Hepatocyte (in vitro differentiated cells): ENCODE measurements at regions not wholly inside any gene's neighbourhood (a gene's known extent, or its start where the extent isn't known, plus 50 kb on each side); places are given as distances from the start of the nearest gene placed in this dataset.
A peak's percentile ranks its signal among the peaks of the same experiment; 100 is the strongest.

Experiments used
- DNase-seq: peaks from one replicate; pipeline ENCODE4 v3.0.0-alpha.2; 2016; ENCODE audit warnings: low spot score
- H2AFZ ChIP-seq: fragments of 200-600 bp; sonication (generic); 2 replicates; pipeline ENCODE4 v1.6.0; 2016; ENCODE audit warnings: antibody characterized with exemption, mild to moderate bottlenecking
- H3K27ac ChIP-seq: fragments of 200-600 bp; sonication (generic); 2 replicates; pipeline ENCODE4 v1.5.1; 2016; ENCODE audit warnings: mild to moderate bottlenecking
- H3K27me3 ChIP-seq: fragments of 200-600 bp; sonication (generic); 2 replicates; pipeline ENCODE4 v1.6.1; 2016
- H3K36me3 ChIP-seq: fragments of 200-600 bp; sonication (generic); replicated peaks from 2 replicates; pipeline ENCODE4 v1.5.1; 2016; ENCODE audit warnings: low read depth; ENCODE audit not compliant: insufficient read depth
- H3K4me1 ChIP-seq: fragments of 200-600 bp; sonication (generic); 2 replicates; pipeline ENCODE4 v1.5.1; 2016; ENCODE audit warnings: mild to moderate bottlenecking, moderate library complexity; ENCODE audit not compliant: insufficient read depth
- H3K4me2 ChIP-seq: fragments of 200-600 bp; sonication (generic); 2 replicates; pipeline ENCODE4 v1.6.0; 2016
- H3K4me3 ChIP-seq: fragments of 200-600 bp; sonication (generic); 2 replicates; pipeline ENCODE4 v1.5.1; 2016; ENCODE audit warnings: mild to moderate bottlenecking
- H3K79me2 ChIP-seq: fragments of 200-600 bp; sonication (generic); 2 replicates; pipeline ENCODE4 v1.6.0; 2017; ENCODE audit warnings: mild to moderate bottlenecking
- H3K9me2 ChIP-seq: fragments of 200-600 bp; sonication (generic); replicated peaks from 2 replicates; pipeline ENCODE4 v1.6.0; 2017; ENCODE audit warnings: mild to moderate bottlenecking; ENCODE audit not compliant: insufficient read depth
- H3K9me3 ChIP-seq: fragments of 200-600 bp; sonication (generic); 2 replicates; pipeline ENCODE4 v1.5.1; 2016; ENCODE audit warnings: low read depth, mild to moderate bottlenecking
- H4K20me1 ChIP-seq: fragments of 200-600 bp; sonication (generic); 2 replicates; pipeline ENCODE4 v1.6.0; 2016; ENCODE audit warnings: mild to moderate bottlenecking; ENCODE audit not compliant: insufficient read depth, poor library complexity, severe bottlenecking
- CTCF ChIP-seq: fragments of 200-600 bp; sonication (generic); IDR thresholded peaks from 2 replicates; pipeline ENCODE4 v1.5.1; 2016; ENCODE audit warnings: antibody characterized with exemption, mild to moderate bottlenecking; ENCODE audit not compliant: poor library complexity
- EZH2 ChIP-seq: fragments of 200-600 bp; sonication (generic); IDR thresholded peaks from 2 replicates; pipeline ENCODE4 v1.6.1; 2016; ENCODE audit warnings: antibody characterized with exemption, mild to moderate bottlenecking, borderline replicate concordance
- EZH2phosphoT487 ChIP-seq: fragments of 200-600 bp; sonication (generic); IDR thresholded peaks from one replicate; pipeline ENCODE4 v1.6.1; 2018; ENCODE audit warnings: antibody characterized with exemption, mild to moderate bottlenecking, low read depth, moderate library complexity; ENCODE audit not compliant: unreplicated experiment, severe bottlenecking
- WGBS: methylation state at CpG from one replicate; pipeline ENCODE4 v1.1.6; 2016; ENCODE audit warnings: low lambda C conversion rate; ENCODE audit errors: missing lambda C conversion rate; 5-methylcytosine and 5-hydroxymethylcytosine counted together

GRCh38 chr6:138571181-138571580 is 71.9 kb upstream of the NHSL1 start:
- H3K79me2 ChIP-seq: peaks cover 50% of the 10 kb centered on the region
- peak overlapping the region; percentile 39 for H3K4me3 ChIP-seq
- no peak for TF ChIP-seq EZH2
- TF ChIP-seq CTCF: no peak
- TF ChIP-seq EZH2phosphoT487: no peak
- H3K36me3 ChIP-seq: no peaks in the 10 kb centered on the region
- H2AFZ ChIP-seq: no peak overlapping the region
- H3K27me3 ChIP-seq: no peaks in the 10 kb centered on the region
- peak overlapping the region; percentile 84 for H3K4me2 ChIP-seq
- H3K9me2 ChIP-seq: no peaks in the 10 kb centered on the region
- no peaks in the 10 kb centered on the region for H3K9me3 ChIP-seq
- DNase-seq: peak; percentile 33
- peaks cover 8% of the 10 kb centered on the region for H3K4me1 ChIP-seq
- peak overlapping the region; percentile 71 for H3K27ac ChIP-seq
- 37% methylated on average over 7 of the region's 7 CpGs for WGBS
- H4K20me1 ChIP-seq: no peaks in the 10 kb centered on the region

DNA sequence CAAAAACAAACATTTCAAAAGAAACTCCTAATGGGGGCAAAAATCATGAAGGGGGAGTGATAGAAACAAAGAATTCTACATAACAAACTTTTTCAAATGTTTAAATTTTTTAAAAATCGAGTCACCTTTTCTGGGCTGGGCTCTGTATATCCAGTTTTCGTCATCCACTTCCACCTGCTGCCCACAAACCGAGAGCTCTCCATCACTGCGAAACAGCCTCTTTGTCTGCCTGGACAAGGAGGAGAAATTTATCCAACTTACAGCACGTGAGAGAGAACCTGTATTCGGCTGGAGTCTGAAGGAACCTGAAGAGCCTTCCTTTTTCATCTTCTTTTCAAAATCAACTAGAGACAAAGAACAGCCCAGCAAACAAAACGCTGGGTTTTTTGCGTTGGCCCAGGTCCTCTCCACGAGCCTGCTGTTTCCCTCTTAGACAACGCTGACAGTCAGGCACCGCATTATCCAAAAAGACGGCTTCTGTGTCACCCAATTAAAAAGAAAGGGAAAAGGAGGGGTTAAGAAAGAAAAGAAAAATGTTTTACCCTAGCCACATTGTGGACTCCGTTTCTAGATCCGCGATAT is 72.4 kb upstream of the NHSL1 start:
- 21% methylated on average over 15 of the region's 15 CpGs for WGBS
- Histone ChIP-seq H3K9me3 (no peaks in the 10 kb centered on the region), H2AFZ (peak overlapping the region; percentile 19), H3K4me3 (peak overlapping the region; percentile 39), H3K27ac (peak overlapping the region; percentile 71), H3K27me3 (no peaks in the 10 kb centered on the region), H3K79me2 (peaks cover 45% of the 10 kb centered on the region), H3K36me3 (no peaks in the 10 kb centered on the region), H3K9me2 (no peaks in the 10 kb centered on the region), H3K4me1 (peaks cover 8% of the 10 kb centered on the region), H3K4me2 (peak overlapping the region; percentile 84), H4K20me1 (no peaks in the 10 kb centered on the region)
- no peak for DNase-seq
- TF ChIP-seq CTCF: no peak
- no peak for TF ChIP-seq EZH2
- TF ChIP-seq EZH2phosphoT487: no peak

GRCh38 chr6:138572167-138572875 is 73.0 kb upstream of the NHSL1 start:
- Histone ChIP-seq H3K27me3 (no peaks in the 10 kb centered on the region), H3K4me2 (peak overlapping the region; percentile 84), H3K9me2 (no peaks in the 10 kb centered on the region), H3K9me3 (no peaks in the 10 kb centered on the region), H3K27ac (peak overlapping the region; percentile 71), H3K4me1 (peaks cover 8% of the 10 kb centered on the region), H2AFZ (peak overlapping the region; percentile 19), H3K79me2 (peaks cover 39% of the 10 kb centered on the region), H3K4me3 (peak overlapping the region; percentile 39), H4K20me1 (no peaks in the 10 kb centered on the region), H3K36me3 (no peaks in the 10 kb centered on the region)
- WGBS: 4% methylated on average over 19 of the region's 19 CpGs
- TF ChIP-seq CTCF (no peak), EZH2phosphoT487 (no peak), EZH2 (no peak)
- DNase-seq: peak; percentile 90
